NCI-H774 (cell line): ENCODE measurements at regions not wholly inside any gene's neighbourhood (a gene's known extent, or its start where the extent isn't known, plus 50 kb on each side); places are given as distances from the start of the nearest gene placed in this dataset.

ENCODE experiments used
- DNase-seq: peaks from one replicate; lab custom pipeline; 2025; lab: John Stamatoyannopoulos, UW

DNA sequence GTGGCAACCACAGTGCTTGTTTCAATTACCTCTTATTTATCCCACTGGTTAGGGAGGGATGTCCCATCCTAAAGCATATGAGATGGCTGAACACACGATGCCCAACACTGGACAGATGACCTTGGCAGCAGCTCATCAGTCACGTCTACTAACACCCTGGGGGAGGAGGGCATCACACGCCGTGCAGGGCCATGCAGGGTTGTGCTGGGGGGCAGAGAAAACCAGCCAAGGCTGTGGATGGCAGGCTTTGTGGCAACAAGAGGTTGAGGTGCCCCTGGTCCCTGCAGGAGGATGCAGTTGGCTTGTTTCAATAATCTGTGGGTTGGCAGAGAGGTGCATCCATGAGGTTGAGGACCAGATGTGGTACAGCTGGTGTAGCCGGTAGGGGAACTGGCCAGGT, 293.7 kb upstream of the SULF2 start:
- no peak for DNase-seq

DNA sequence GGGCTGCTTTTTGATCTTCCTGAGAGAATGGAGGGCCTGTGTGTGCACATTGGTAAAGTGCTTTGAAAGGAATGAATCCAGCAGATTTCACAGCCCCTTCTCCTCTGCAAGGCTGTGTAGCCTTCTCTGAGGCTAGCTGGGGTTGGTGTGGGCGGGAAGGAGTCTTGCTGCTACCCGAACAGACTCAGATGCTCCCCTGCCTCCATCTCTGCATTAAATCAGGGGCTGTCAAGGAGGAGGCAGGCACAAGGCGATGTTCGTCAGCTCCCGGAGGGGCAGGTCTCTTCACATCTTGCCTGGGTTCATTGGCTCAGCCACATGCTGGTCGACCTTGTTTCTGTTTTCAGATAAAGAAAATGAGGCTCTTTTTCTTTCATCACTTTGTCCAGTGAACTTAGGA, 291.5 kb upstream of the SULF2 start:
- no peak for DNase-seq

DNA sequence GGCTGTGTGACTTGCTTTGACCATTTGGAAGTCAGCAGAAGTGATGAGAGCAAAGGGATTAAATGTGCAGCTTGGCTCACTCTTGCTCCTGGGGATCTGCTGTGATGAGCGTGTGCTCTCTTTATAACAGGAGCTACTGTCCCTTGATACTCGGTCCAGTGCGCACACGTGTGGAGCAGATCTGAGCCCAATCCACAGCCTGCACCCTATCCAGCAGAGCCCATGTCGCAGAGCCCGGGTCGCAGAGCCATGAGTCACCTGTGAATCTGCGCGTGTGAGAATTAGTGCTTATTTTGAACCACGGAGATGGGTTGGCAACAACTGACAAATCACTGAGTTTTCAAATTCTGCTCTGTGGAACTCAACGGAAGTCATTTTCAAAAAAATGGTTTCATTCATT, 291.0 kb upstream of the SULF2 start:
- DNase-seq, result no peak

DNA sequence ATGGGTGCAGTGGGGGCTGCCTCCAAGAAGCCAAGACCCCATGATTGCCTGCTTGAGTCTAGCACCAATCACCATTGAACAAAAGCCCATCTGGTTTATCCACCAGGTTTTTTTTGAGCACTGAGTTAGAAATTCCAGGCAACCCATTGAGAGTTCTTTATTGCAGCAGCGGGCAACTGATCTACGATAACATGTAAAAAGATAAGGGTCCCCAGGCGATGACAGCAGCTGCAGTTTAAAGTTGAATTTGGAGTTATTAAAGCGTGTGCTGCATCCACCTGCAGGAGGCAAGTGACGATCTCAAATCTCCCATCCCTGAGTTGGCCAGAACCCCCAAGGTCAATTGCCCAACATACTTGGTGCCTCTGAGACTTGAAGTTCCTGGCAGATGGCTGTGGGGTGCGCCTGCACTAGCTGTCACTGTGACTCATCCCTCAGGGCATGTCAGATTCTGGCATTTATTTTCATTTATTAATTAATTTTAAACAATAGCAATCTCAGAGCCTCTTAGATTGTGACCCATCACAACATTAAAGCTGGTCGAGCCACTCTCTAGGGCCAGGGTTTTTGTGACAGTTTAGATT, 290.4 kb upstream of the SULF2 start:
- DNase-seq, result no peak

DNA sequence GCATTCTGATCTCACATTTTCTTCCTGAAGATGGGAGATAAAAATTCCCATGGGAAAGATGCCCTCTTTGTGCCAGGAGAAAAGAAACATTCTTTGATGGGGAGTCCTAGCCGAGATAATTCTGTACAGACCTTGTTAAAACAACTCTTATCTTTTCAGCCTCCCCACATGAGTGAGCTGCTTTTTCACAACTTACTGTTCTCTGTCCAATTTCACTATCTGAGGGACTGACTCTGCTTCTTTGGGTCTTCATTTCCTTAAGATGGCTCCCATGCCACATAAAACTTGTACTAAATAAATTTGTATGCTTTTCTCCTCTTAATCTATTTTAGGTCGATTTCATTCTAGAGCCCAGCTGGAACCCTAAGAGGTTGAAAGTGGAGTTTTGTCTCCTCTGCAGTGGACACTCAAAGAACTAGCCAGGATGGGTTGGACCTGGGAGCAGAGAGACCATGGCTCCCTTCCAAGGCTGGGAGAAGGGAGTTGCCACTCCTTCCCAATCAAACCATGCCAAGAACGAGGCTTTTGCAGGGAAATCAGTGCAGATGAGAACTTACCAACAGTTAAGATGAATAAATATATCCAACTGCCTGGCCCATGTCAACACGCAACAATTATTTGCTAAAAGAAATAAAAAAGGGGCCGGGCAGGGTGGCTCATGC, 285.8 kb upstream of the SULF2 start:
- no peak for DNase-seq

- no peak for DNase-seq
Observed at GRCh38 chr20:48069596-48069995, 284.3 kb upstream of the SULF2 start.

DNA sequence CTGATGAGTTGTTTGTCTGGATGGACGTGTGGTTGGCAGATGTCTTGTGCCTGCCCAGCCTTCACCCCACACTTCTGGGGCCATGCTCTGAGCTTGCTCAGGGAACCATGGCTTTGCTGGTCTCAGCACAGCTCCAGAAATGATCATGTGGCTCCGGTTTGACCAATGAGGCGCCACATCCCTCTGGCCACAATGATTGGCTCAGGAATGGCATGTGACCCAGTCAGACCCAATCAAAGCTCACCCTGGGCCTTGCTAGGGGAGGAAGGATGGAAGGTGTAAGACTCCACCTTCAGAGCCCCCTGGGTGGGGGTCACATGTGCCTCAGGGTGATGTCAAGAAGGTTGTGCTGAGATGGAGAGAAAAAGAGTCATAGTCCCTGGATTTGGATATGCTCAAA, 281.6 kb upstream of the SULF2 start:
- DNase-seq, result no peak

GRCh38 chr20:48066246-48066645, 281.0 kb upstream of the SULF2 start:
- DNase-seq, result no peak

GRCh38 chr20:48065833-48066232, 280.6 kb upstream of the SULF2 start:
- no peak for DNase-seq

GRCh38 chr20:48064929-48065328, 279.6 kb upstream of the SULF2 start:
- no peak for DNase-seq

DNA sequence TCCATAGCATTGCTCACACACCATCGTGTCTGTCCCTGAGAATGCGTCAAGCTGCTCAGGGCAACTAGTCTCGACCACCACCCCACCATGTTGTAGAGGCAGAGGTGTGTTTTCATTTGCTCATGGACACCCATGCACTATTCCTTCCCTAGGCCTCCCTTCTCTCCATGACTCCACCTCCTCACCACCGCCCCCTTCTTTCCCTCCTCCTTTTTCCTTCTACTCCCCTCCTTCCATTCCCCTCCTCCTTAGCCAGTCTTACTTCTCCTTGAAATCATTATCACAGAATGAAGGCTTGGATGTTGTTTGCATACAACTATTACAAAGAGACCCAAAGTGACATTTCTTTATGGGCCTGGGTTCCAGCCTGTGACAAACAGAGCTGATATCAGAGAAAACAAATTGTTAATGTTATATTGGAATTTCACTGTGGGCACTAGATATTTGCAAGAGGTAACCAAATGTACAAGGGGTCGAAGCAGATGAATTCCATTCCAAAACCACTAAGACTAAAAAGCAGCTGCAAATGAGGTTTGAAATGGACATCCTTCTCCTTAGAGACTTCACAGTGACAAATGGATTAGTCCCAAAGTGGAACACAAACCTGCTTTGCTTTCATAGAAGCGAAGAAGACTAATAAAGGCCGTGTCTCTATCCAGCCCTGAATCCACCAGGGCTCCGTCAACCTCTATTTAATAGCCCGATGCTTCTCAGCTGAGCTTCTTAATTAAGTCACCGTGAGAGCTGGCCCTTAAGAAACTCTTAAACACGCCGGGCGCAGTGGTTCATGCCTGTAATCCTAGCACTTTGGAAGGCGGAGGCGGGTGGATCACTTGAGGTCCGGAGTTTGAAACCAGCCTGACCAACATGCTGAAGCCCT, 275.8 kb upstream of the SULF2 start:
- DNase-seq, result no peak

- no peak for DNase-seq
Observed at GRCh38 chr20:48058611-48059559, 273.6 kb upstream of the SULF2 start.

DNA sequence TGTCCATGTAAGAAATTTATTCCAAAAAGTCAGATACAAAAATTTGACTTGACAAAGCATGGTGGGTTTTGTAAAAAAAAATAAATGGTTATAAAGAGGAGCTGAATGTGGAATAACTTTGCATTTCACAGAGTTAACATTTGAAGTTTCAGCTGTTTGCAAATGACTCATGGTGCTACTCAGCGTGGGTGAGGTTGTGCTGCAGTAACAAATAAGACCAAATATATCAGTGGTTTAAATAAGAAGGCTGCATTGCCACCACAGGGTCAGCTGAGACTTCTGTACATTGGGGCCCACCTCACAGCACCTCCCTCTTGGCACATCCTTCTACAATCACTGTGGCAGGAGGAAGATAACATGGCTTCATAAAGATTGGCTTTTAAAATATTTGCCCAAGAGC, 272.5 kb upstream of the SULF2 start:
- no peak for DNase-seq

- DNase-seq, result no peak
Observed at GRCh38 chr20:48057251-48057650, 272.0 kb upstream of the SULF2 start.

DNA sequence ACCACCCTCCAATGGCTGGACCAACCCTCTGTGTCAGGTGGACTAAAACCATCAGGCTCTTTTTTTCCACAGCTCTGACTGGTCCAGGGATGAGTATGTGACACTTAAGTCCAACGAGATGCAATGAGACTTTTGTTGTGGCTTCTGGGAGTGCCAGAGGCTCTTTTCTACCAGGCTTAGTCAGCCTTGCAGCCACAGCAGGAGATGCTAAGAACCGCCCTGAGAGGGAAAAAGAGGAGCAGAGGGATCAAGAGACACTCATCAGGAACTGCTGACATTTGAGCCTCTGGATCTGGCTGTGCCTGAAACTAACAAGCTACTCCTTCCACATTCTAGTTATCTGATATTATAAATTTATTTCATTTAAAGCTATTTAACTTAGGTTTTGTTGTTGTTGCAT, 270.9 kb upstream of the SULF2 start:
- no peak for DNase-seq

GRCh38 chr20:48054051-48054450, 268.8 kb upstream of the SULF2 start:
- DNase-seq, result no peak

GRCh38 chr20:48052475-48052835, 267.2 kb upstream of the SULF2 start:
- no peak for DNase-seq

DNA sequence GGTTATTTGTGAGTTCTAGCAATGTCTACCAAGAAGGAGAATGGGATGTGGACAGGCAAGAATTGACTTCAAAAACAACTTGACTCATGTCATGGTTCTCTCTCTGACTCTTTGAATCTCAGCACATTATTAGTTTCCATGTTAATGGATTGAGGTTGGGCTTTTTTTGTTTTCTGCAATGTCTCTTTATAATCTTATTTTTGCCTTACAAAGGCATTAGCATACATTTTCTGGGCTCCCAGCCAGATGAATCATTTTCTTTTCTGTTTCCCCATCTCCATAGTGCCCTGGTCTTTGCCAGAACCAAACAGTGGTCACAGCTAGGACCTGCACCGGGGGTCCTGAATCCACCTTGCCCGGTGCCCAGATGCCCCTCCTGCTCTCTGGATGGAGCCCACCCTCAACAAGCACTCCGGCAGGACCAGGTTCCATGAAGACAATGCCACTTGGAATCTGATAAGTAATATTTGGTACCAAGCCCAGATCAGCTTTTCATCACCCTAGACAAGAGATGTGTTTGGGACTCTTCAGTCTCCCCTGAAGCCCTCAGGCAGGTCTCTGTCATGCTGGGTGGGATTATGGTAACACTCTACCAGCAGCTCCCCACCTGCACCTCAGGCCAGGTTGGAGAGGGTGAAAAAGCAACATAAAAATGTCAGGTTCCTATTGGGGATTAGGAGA, 266.7 kb upstream of the SULF2 start:
- no peak for DNase-seq

DNA sequence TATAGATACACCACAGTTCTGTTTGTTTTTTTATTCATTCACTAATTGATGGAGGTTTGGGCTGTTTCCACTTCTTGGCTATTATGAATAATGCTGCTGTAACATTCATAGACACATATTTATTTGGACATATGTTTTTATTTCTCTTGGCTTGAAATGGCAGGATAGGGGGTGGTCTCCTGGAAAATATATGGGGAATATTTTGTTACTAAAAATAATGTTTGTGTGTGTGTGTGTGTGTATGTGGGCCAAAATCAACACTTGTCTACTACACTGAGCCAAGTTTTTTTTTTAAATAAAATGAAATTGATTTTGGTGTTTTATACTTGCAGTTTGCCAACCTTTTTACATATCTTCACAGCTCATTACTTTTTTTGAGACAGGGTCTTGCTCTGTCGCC, 264.4 kb upstream of the SULF2 start:
- DNase-seq, result no peak

- DNase-seq, result no peak
Observed at GRCh38 chr20:48049171-48049570, 263.9 kb upstream of the SULF2 start.

DNA sequence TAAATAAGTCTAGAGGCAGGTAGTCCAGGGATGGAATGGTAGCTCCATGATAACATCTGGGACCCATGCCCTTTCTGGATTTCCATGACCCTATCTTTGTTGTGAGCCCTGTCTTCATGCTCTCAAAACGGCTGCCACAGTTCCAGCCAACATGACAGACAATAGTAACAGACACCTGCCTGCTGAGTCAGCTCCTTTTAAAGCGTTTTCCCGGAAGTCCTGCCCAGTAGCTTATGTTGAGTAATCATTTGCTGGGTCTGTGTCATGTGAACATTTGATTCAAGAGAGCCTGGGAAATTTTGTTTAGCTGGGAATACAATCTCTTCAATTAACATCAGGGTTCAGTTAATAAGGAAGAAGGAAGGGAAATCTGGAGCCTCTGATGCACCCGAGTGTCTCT, 262.2 kb upstream of the SULF2 start:
- no peak for DNase-seq

DNA sequence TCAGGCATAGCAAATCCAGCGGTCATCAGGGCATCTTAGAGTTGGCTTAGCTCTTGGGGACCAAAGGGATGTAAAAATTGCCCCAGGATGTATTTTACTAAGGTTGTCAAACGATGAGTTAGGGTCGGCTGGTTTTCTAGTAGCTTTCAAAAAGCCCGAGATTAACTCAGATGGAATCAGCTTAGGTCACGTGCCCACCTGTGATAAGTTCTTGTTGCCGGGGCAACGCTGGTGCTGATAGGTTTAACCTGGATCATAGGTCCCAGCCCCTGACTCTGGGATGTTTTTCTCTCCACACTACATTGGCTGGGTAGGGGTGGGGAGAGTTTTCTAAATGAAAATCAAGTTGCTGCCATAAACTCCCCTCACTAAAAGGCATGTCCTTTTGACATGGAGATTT, 257.3 kb upstream of the SULF2 start:
- no peak for DNase-seq
